A673 (cell line): ENCODE measurements at regions not wholly inside any gene's neighbourhood (a gene's known extent, or its start where the extent isn't known, plus 50 kb on each side); places are given as distances from the start of the nearest gene placed in this dataset.

Source experiments
- EZH2 ChIP-seq: fragments of 200-600 bp; sonication (generic); IDR thresholded peaks from 2 replicates; pipeline ENCODE4 v1.6.1; 2017; ENCODE audit warnings: borderline replicate concordance, low read depth, mild to moderate bottlenecking, mixed read lengths, antibody characterized with exemption, low read length; ENCODE audit not compliant: poor library complexity, severe bottlenecking
- TF ChIP-seq, protein P1 (sequence below): fragments of 300-800, 200-600 bp; sonication (generic); conservative IDR thresholded peaks from 2 replicates; pipeline ENCODE4 v1.5.1; 2017; ENCODE audit warnings: low read depth, mild to moderate bottlenecking, antibody characterized with exemption, low read length, moderate library complexity, mixed read lengths

DNA sequence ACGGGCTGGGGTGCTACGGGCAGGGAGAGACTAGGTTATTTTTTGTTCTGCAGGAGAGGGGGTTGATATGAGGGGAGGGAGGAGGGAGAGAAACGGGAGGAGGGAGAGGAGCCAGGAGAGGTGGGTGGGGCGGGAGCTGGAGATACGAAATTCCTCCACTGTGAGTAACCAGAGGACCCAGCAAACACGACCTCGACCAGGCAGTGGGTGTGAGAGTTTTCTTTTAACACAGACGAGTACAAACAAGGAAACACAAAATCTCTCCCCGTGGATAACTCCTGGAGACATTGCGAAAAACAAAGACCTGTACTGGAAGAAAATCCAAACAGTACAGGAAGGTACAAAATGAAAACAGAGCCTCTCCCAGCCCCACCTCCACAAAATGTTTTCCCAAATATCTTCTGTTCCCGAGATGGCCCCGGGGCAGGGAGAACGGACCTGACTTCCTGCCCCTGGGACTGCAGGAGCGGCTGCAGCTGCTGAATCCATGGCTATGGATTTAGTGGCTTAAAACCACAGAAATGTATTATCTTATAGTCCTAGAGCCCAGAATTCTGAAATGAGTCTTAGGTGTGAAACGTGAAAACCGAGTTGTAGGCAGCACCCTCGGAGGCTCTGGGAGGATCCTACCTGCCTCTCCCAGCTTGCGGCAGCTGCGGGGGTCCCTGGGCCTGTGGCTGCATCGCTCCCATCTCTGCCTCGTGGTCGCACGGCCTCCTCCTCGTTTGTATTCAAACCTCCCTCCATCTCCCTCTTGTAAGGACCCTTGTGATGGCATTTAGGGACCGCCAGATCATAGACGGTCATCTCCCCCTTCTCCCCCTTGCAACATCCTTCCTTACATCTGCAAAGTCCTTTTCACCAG is 82.2 kb downstream of the RIPK4 start:
- TF ChIP-seq, protein P1, sequence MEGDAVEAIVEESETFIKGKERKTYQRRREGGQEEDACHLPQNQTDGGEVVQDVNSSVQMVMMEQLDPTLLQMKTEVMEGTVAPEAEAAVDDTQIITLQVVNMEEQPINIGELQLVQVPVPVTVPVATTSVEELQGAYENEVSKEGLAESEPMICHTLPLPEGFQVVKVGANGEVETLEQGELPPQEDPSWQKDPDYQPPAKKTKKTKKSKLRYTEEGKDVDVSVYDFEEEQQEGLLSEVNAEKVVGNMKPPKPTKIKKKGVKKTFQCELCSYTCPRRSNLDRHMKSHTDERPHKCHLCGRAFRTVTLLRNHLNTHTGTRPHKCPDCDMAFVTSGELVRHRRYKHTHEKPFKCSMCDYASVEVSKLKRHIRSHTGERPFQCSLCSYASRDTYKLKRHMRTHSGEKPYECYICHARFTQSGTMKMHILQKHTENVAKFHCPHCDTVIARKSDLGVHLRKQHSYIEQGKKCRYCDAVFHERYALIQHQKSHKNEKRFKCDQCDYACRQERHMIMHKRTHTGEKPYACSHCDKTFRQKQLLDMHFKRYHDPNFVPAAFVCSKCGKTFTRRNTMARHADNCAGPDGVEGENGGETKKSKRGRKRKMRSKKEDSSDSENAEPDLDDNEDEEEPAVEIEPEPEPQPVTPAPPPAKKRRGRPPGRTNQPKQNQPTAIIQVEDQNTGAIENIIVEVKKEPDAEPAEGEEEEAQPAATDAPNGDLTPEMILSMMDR, result no peak
- no peak for TF ChIP-seq EZH2
